HFFc6 (cell line): ENCODE measurements at regions not wholly inside any gene's neighbourhood (a gene's known extent, or its start where the extent isn't known, plus 50 kb on each side); places are given as distances from the start of the nearest gene placed in this dataset.

Experiments
- DNase-seq: peaks from one replicate; pipeline ENCODE4 v3.0.0-alpha.2; 2018
- H3K27ac Mint-ChIP-seq: 2 replicates; pipeline ENCODE4 v1.8.0; 2020; ENCODE audit warnings: mild to moderate bottlenecking, mixed read lengths
- H3K27me3 Mint-ChIP-seq: 2 replicates; pipeline ENCODE4 v1.8.0; 2021; ENCODE audit warnings: mild to moderate bottlenecking, moderate library complexity, mixed read lengths; ENCODE audit not compliant: insufficient read depth
- H3K36me3 Mint-ChIP-seq: 2 replicates; pipeline ENCODE4 v1.8.0; 2021; ENCODE audit warnings: low read depth, mixed read lengths
- H3K4me1 Mint-ChIP-seq: 2 replicates; pipeline ENCODE4 v1.8.0; 2020; ENCODE audit warnings: low read depth, mixed read lengths
- H3K4me3 Mint-ChIP-seq: 2 replicates; pipeline ENCODE4 v1.8.0; 2020; ENCODE audit warnings: mild to moderate bottlenecking, moderate library complexity, mixed read lengths
- H3K9me3 Mint-ChIP-seq: 2 replicates; pipeline ENCODE4 v1.8.0; 2020; ENCODE audit warnings: mild to moderate bottlenecking, mixed read lengths
- TF ChIP-seq, protein P1 (sequence below): fragments of 200-600 bp; sonication (generic); IDR thresholded peaks from 2 replicates; pipeline ENCODE4 v1.5.0; 2021; ENCODE audit warnings: antibody characterized with exemption, mild to moderate bottlenecking

DNA sequence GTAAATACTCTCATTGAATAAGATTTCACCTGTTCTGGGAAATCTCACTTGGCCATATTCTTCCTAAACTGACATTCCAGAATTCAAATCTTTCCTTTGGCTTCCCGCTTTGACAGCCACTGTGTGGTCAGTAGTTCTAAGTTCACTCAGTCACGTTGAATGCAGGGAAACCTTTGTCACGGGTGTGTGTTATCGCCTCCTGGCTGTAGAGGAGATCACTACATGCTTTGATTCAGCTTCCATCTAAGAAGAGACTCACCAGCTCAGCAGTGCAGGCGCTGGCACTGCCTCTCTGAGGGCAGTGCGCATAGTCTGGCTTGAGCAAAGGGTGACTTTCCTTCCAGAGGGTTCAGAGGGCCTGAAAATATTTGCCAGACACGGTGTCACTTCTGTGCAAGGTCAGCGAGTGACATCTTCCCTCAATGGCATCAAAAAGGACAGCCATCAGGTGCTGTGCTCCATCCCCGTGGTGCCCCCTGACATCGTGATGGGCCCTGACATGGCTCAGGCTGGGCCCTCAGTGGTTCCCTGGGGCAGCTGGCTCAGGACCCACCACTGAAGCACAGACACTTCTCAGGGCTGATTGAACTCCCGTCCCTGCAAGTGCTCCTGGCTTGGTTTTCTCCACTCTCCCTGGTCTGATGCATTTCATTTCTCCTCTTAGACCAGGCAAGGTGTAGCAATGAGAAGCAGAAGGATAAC is 635.4 kb upstream of the ARGLU1 start:
- Mint-ChIP-seq H3K4me3 (no peak overlapping the region), H3K27ac (no peak overlapping the region), H3K9me3 (no peaks in the 10 kb centered on the region), H3K4me1 (no peaks in the 10 kb centered on the region), H3K36me3 (no peaks in the 10 kb centered on the region), H3K27me3 (peaks cover 5% of the 10 kb centered on the region)
- TF ChIP-seq, protein P1, sequence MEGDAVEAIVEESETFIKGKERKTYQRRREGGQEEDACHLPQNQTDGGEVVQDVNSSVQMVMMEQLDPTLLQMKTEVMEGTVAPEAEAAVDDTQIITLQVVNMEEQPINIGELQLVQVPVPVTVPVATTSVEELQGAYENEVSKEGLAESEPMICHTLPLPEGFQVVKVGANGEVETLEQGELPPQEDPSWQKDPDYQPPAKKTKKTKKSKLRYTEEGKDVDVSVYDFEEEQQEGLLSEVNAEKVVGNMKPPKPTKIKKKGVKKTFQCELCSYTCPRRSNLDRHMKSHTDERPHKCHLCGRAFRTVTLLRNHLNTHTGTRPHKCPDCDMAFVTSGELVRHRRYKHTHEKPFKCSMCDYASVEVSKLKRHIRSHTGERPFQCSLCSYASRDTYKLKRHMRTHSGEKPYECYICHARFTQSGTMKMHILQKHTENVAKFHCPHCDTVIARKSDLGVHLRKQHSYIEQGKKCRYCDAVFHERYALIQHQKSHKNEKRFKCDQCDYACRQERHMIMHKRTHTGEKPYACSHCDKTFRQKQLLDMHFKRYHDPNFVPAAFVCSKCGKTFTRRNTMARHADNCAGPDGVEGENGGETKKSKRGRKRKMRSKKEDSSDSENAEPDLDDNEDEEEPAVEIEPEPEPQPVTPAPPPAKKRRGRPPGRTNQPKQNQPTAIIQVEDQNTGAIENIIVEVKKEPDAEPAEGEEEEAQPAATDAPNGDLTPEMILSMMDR: peak; percentile 51
- peak; percentile 3 for DNase-seq

DNA sequence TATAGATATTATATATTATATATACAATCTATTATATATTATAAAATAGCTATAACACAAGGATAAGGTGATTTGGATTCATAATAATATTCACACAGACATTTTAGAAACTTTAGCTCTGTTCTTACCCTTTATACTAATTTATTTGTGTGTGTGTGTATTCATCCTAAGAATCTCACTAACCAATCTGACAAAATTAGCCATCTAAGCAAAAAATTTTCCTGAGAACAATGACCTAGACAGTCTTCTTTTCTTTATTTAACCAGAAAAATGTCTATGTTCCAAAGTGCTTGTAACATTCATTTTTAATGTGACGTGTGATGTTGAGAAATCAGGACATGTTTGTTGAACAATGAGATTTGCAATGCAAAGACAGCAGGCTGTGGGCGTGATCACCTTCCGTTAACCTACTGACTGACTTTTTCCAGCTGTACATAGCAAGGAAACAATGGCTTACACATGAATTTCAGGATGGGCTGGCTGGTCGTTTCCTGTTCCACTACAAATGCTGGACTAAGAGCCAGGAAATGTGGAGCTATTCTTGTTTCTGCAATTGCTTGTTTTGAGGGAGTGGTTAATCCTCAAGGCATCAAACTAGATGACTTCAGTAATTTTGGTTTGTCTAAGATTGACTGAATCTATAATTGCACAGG is 634.6 kb upstream of the ARGLU1 start:
- H3K27ac Mint-ChIP-seq: no peak overlapping the region
- no peaks in the 10 kb centered on the region for H3K9me3 Mint-ChIP-seq
- H3K27me3 Mint-ChIP-seq: peaks cover 5% of the 10 kb centered on the region
- no peaks in the 10 kb centered on the region for H3K36me3 Mint-ChIP-seq
- H3K4me1 Mint-ChIP-seq: no peaks in the 10 kb centered on the region
- TF ChIP-seq, protein P1: no peak
- H3K4me3 Mint-ChIP-seq: no peak overlapping the region
- no peak for DNase-seq

DNA sequence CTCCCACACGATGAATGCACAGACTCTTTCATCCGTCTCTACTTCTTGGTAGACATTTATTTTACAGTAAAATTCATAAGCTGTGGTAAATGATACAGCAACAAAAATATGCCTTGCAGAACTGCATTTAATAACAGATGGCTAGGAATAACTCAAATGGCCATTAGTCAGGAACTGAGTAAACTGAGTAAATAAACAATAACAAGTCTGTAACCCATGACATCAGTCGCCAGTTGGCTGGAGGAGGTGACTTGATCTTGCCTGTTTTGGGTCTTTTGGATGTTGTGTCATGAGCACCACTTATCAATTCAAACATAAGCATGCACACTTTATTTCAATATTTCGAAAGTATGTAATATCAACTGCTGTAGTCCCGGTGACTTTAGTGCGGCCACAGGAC is 632.6 kb upstream of the ARGLU1 start:
- no peaks in the 10 kb centered on the region for H3K36me3 Mint-ChIP-seq

DNA sequence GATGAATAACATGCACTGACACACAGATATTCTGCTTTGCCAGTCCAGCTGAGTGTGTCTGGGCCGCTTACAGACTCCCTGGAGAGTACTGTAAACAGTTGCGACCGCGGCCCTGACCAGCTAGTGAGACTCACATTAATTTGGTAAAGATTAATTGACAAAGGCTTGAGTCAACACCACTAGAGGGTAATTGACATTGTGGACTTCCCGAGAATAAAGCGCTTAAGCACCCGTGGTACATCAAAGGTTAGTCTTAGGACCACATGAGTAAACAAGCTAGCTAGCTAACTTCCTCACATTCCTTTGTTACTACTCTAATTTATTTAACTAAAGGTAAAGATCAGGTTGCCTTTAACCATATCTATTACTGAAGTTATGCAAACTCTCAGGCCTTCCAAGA is 624.4 kb upstream of the ARGLU1 start:
- Mint-ChIP-seq H3K27me3 (no peaks in the 10 kb centered on the region), H3K4me1 (no peaks in the 10 kb centered on the region), H3K9me3 (peaks cover 4% of the 10 kb centered on the region), H3K4me3 (no peak overlapping the region), H3K36me3 (no peaks in the 10 kb centered on the region), H3K27ac (no peak overlapping the region)
- DNase-seq: no peak
- TF ChIP-seq, protein P1: no peak

More for the DNA sequence above, 632.6 kb upstream of the ARGLU1 start:
- no peak overlapping the region for H3K4me3 Mint-ChIP-seq
- no peaks in the 10 kb centered on the region for H3K4me1 Mint-ChIP-seq
- H3K9me3 Mint-ChIP-seq: no peaks in the 10 kb centered on the region
- DNase-seq: no peak
- TF ChIP-seq, protein P1: no peak
- H3K27me3 Mint-ChIP-seq: peaks cover 5% of the 10 kb centered on the region
- no peak overlapping the region for H3K27ac Mint-ChIP-seq

DNA sequence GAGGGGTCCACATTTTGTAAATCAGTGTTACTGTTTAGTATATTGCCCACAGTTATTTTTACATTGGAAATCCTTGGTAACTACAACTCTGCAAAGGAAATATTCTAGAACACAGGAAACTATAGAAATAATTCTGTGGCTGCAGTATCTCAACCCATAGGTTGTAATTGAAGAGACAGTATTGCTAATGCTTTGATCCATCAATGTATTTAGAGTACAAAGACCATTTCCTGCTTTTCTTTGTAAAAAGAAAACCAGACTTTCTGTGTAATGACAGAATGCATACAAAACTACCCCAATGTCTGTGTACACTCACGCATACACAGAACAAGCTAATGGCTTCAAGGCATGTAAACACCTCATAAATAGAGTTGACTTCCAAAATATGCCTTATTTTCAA is 622.1 kb upstream of the ARGLU1 start:
- no peaks in the 10 kb centered on the region for H3K27me3 Mint-ChIP-seq
- H3K9me3 Mint-ChIP-seq: peaks cover 4% of the 10 kb centered on the region
- no peak overlapping the region for H3K4me3 Mint-ChIP-seq
- DNase-seq: no peak
- no peak overlapping the region for H3K27ac Mint-ChIP-seq
- H3K4me1 Mint-ChIP-seq: no peaks in the 10 kb centered on the region
- no peaks in the 10 kb centered on the region for H3K36me3 Mint-ChIP-seq
- TF ChIP-seq, protein P1: no peak
